Neutrophil (primary cell): ENCODE measurements at regions not wholly inside any gene's neighbourhood (a gene's known extent, or its start where the extent isn't known, plus 50 kb on each side); places are given as distances from the start of the nearest gene placed in this dataset.

Experiments
- H3K27ac ChIP-seq: fragments of 200-600 bp; sonication (generic); 2 replicates; pipeline ENCODE4 v1.5.1; 2016; ENCODE audit warnings: mild to moderate bottlenecking, moderate library complexity
- H3K27me3 ChIP-seq: fragments of 200-600 bp; sonication (generic); 2 replicates; pipeline ENCODE4 v1.6.0; 2016; ENCODE audit warnings: mild to moderate bottlenecking
- H3K36me3 ChIP-seq: fragments of 200-600 bp; sonication (generic); 2 replicates; pipeline ENCODE4 v1.5.1; 2017
- H3K4me1 ChIP-seq, 2 experiments: fragments of 200-600 bp in 1 of 2; sonication (generic) in 1 of 2; 1 replicate in 1 of 2; 2 replicates in 1 of 2; pipeline versions ENCODE4 v1.5.1 to v1.6.1; 2013 to 2016; ENCODE audit warnings: low read depth in 1 of 2, low read length in 1 of 2, mild to moderate bottlenecking in 1 of 2, moderate library complexity in 1 of 2; ENCODE audit not compliant: control insufficient read depth in 1 of 2, insufficient read depth in 1 of 2
- H3K4me3 ChIP-seq, 2 experiments: fragments of 200-600 bp in 1 of 2; sonication (generic) in 1 of 2; 1 replicate in 1 of 2; 2 replicates in 1 of 2; pipeline ENCODE4 v1.5.1; 2013 to 2016; ENCODE audit warnings: low read depth in 1 of 2, low read length in 1 of 2, mild to moderate bottlenecking in 1 of 2, moderate library complexity in 1 of 2
- H3K9me3 ChIP-seq: fragments of 200-600 bp; sonication (generic); 2 replicates; pipeline ENCODE4 v1.5.1; 2016
- CTCF ChIP-seq: fragments of 200-600 bp; sonication (generic); IDR thresholded peaks from 2 replicates; pipeline ENCODE4 v1.5.1; 2016; ENCODE audit warnings: antibody characterized with exemption

DNA sequence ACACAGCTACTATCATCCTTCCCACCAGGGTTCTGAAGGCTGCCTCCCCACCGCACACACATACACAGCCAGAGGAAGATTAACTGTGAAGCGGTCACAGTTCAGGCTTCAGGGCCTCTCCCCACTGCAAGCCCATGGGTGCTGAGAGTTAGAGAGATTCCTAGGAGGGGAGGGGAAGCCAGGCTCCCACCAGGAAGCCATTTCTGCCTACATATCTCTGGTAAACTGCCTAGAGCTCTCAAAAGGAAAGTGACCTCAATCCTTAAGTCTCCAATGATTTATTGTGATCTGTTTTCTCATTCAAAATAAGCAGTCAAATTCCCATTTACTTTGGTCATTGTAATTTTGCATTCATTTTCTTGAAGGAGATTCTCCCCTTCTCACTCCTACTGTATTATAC, 141.0 kb upstream of the BNIP2 start:
- no peaks in the 10 kb centered on the region for H3K36me3 ChIP-seq
- no peaks in the 10 kb centered on the region for H3K27me3 ChIP-seq
- no peak overlapping the region for H3K27ac ChIP-seq
- no peaks in the 10 kb centered on the region for H3K9me3 ChIP-seq
- H3K4me1 ChIP-seq, result no peaks in the 10 kb centered on the region
- no peak for TF ChIP-seq CTCF
- H3K4me3 ChIP-seq, result no peak overlapping the region

GRCh38 chr15:59828861-59829260, 139.7 kb upstream of the BNIP2 start:
- Histone ChIP-seq H3K36me3 (no peaks in the 10 kb centered on the region), H3K9me3 (no peaks in the 10 kb centered on the region), H3K27me3 (no peaks in the 10 kb centered on the region), H3K27ac (no peak overlapping the region), H3K4me1 (no peaks in the 10 kb centered on the region), H3K4me3 (no peak overlapping the region)
- TF ChIP-seq CTCF, result no peak

GRCh38 chr15:59828263-59828662, 139.1 kb upstream of the BNIP2 start:
- Histone ChIP-seq H3K36me3 (no peaks in the 10 kb centered on the region), H3K9me3 (no peaks in the 10 kb centered on the region), H3K4me1 (no peaks in the 10 kb centered on the region), H3K27me3 (no peaks in the 10 kb centered on the region), H3K27ac (no peak overlapping the region), H3K4me3 (no peak overlapping the region)
- no peak for TF ChIP-seq CTCF

- H3K27ac ChIP-seq, result no peak overlapping the region
- H3K27me3 ChIP-seq, result no peaks in the 10 kb centered on the region
- H3K36me3 ChIP-seq, result no peaks in the 10 kb centered on the region
- no peaks in the 10 kb centered on the region for H3K9me3 ChIP-seq
- no peaks in the 10 kb centered on the region for H3K4me1 ChIP-seq
- no peak overlapping the region for H3K4me3 ChIP-seq
- no peak for TF ChIP-seq CTCF
These were observed 136.8 kb upstream of the BNIP2 start for GRCh38 chr15:59825901-59826300.

DNA sequence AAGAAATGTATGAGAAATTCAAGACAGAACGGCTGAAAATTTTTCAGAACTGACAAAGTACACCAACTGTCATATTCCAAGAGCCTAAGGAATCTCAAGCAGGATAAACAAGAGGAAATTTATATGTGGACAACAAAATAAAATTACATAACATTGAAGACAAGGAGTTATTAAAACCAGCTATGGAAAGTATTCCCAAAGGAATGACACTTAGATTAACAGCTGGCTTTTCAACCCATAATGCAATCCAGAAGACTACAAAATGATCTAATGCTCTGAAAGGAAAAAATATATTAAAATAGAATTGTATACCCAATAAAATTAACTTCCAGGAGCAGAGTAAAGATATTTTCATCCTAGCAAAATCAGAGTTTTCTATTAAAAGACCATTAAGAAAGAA, 132.2 kb upstream of the BNIP2 start:
- H3K36me3 ChIP-seq, result no peaks in the 10 kb centered on the region
- H3K4me1 ChIP-seq, result no peaks in the 10 kb centered on the region
- H3K9me3 ChIP-seq, result no peaks in the 10 kb centered on the region
- TF ChIP-seq CTCF, result no peak
- H3K27ac ChIP-seq, result no peak overlapping the region
- H3K4me3 ChIP-seq, result no peak overlapping the region
- H3K27me3 ChIP-seq, result peaks cover 14% of the 10 kb centered on the region

DNA sequence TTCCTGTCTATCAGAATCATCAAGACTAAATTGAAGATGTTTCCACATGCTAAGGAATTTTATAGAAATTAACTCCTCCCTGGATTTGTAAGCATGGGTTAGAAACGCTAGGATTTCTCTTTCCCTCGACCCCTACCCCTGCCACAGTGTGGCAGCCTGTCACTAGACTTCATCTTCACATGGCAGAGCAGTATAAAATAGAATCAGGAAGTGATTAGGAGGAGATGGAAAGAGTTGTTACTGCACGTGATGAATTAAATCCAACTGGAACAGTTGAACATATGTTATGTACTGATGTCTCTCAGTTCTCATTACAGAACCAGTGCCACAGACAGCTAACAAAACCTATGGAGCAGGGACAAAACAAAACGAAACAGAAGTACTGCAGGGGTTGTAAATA, 130.0 kb upstream of the BNIP2 start:
- no peaks in the 10 kb centered on the region for H3K4me1 ChIP-seq
- H3K4me3 ChIP-seq, result no peak overlapping the region
- H3K27me3 ChIP-seq, result peaks cover 35% of the 10 kb centered on the region
- H3K36me3 ChIP-seq, result no peaks in the 10 kb centered on the region
- TF ChIP-seq CTCF, result no peak
- no peaks in the 10 kb centered on the region for H3K9me3 ChIP-seq
- H3K27ac ChIP-seq, result no peak overlapping the region
